GM21526 (cell line): ENCODE measurements at regions not wholly inside any gene's neighbourhood (a gene's known extent, or its start where the extent isn't known, plus 50 kb on each side); places are given as distances from the start of the nearest gene placed in this dataset.

ENCODE experiments used
- ATAC-seq: cut with Tn5 transposase; IDR thresholded peaks from one replicate; pipeline ENCODE4 v1.9.1; 2021; ENCODE audit warnings: moderate library complexity; ENCODE audit not compliant: unreplicated experiment, low FRiP score

DNA sequence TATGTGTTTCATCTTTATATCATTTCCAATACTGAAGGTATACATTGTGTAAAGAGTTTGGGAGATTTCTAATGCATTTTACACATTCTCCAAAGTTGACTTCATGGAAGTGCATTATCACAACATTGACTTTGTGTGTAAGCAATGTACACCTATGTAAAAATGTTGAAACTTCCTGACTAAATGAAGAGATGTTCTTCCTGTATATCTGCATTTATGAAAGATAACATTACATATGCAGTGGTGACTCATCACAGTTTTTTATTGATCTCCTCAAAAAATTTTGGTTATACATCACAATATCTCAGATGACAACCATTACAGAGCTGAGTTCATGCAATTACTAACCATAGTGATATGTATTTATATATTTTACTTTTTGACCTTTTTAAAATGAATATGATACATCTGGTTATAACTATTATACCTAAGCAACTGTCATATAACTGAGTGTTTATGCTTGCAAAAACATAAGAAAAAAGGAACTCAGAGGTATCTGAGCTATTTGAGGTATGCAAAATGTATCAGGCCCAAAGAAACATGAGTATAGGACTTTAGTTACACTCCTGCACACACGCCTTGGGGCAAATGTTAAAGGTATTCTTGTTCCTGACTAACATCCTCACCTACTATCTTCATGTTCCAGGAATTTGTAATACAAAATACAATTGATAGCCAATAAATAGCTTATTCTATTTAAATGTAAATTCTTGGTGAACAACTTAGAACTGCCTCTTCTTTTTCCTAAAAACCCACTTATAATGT lies 88.2 kb upstream of the OLFM3 start:
- ATAC-seq: no peak

GRCh38 chr1:102083192-102083591 lies 86.5 kb upstream of the OLFM3 start:
- no peak for ATAC-seq

DNA sequence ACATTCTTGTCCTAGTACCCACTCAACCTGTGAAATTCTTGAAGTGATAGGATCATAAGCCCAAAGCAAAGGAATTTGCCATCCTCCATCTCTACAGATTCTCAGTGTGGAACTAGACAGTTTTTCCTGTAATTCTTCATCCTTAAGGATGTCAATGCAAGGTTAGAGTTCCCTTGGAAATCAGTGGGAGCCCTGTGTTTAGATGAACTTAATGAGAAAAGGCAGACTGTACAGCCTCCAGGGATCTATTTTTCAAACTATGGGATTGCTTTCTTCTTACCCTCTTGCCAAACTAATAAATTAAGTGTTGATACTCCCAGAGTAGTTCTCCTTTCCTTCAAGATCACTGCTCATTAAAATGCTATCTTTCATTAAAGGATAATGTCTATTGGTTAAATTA lies 78.1 kb upstream of the OLFM3 start:
- ATAC-seq: no peak

- no peak for ATAC-seq
Measured at GRCh38 chr1:102071451-102071850, 74.7 kb upstream of the OLFM3 start.

- ATAC-seq: no peak
Measured at GRCh38 chr1:102050556-102050955, 53.8 kb upstream of the OLFM3 start.

- ATAC-seq: no peak
Measured at GRCh38 chr1:102047724-102048123, 51.0 kb upstream of the OLFM3 start.
